ENCODE measurements at regions not wholly inside any gene's neighbourhood (a gene's known extent, or its start where the extent isn't known, plus 50 kb on each side); places are given as distances from the start of the nearest gene placed in this dataset.

DNA sequence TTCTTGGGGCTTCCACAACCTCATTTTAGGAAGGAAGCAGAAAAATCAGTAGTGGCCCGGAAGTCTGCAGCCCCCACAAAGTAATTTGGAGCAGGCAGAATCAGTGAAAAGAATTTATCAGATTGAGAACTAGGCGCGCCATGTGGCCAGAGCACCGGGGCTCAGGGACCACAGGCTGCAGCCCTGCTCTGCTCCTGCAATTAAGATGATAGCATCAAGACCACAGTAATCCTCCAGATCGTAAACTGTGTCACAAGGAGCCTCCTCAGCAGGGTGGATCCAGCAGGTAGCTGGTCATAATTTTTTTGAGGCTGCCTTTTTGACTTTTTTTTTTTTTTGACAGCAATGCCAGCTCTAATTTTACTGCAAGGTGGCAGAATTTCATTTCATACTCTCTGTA lies 209.0 kb upstream of the ZMIZ1 start:
- no peak for DNase-seq (ENCODE audit: low spot score)

DNA sequence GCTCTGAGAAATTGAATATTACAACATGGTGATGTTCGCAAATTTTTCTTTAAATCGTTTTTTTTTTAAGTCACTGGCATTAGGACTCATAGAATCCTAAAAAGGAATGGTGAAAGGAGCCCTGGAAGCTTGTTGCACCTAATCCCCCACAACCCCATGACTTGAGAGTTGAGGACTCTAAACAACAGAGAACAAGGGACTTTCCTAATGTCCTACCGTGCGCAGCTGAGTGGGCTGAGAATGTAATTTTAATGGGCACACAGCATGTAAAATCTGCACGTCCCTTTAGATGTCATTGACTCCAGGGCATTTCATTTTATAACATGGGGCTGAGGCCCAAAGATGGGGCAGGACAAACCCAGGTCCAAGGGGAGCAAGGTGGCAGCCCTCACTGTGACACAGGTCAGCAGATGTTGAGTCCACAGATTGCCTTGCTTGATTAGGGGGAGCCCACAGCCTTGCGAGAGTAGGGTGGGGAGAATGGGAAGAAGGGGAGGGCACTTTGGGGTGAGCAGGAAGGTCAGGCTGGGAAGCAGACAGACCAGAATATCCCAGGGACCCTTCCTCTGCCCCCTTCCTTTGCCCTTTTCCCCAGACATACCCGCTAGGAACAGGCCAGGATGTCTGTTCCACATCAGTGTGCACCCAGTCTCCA lies 208.4 kb upstream of the ZMIZ1 start:
- DNase-seq (ENCODE audit: low spot score) = no peak

DNA sequence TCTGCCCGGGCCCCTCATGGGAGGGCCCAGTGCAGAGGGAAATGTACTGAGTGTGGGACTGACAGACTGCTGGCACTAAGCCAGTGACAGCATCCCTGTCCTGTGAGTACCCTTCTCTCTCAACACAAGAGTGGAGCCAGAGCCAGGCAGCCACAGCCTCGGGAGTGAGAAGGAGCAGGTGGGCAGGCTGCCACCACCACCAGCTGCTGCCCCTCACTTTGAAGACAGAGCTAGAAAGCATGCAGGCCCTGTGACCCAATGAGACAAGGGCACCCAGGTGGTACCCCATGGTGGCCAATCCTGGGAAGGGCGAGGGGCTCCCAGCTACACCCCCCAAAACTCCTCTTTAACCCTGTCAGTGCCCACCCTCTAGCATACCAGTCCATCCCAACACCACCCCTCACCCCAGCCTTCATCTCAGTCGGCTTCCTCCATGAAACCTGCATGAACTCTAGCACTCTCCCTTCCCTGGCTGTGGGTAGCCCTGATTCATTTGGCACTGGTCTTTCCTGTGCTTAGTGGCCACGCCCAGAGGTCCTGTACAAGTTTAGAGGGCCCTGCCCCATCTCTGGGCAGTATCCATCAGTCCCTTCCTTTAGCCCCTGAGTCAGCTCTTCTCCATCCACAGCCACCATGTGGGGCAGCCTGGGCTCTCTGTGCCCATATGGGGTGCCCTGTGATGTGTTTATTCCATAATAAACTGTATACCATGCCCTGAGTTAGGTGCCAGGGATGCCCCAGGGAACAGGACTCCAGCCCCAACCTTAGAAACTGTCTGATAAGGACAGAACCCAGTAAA lies 207.0 kb upstream of the ZMIZ1 start:
- no peak for DNase-seq (ENCODE audit: low spot score)

GRCh38 chr10:78862328-78862640 lies 206.5 kb upstream of the ZMIZ1 start:
- no peak for DNase-seq (ENCODE audit: low spot score)

DNA sequence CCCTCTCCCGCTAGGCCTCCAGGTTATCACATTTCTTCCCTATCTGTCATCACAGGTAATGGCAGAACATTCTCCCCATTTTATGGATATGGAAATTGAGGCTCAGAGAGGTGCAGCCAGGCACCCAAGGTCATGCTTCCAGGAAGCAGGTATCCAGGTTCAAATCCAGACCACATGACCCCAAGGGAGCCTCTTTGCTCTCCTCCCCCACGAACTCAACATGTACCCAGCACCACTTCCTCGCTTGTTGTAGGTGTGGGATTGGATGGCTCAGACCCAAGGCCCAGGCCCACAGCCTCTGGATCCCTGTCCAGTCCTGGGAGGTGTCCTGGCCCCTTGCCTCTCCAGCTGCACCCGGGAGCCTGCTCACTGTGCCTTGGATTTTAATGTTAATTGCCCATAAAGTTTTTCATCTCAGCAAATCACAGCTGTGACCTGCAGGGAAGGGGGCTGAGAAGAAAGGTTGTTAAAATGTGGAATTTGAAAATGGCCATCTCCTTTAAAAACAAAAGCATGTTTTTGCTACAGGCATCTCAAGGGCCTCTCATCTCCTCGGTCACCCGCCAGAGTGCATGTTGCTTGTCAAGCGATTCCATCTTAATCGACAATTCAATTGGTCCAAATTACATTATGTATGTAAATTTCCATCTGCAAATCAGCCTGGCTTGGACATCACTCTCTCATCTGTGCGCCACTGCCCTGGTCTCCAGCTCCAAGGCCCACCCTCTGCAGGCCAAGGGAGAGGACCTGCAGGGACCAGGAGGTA lies 205.4 kb upstream of the ZMIZ1 start:
- DNase-seq (ENCODE audit: low spot score) = no peak

DNA sequence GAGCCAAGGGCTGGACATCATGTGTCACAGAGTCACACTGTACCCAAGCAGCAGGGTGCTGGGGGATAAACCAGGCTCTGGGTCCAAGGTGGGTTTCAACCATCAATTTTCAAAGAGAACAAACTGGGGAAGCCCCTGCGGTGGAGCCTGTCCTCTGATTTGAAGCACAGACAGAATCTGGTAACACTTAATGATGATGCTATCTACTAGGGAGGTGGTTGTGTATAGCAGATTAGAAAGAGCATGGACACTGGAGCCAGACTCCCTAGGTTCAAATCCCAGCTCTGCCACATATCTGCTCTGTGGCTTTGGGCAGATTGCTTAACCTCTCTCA lies 204.9 kb upstream of the ZMIZ1 start:
- no peak for DNase-seq (ENCODE audit: low spot score)

GRCh38 chr10:78864761-78865537 lies 203.8 kb upstream of the ZMIZ1 start:
- no peak for DNase-seq (ENCODE audit: low spot score)

DNA sequence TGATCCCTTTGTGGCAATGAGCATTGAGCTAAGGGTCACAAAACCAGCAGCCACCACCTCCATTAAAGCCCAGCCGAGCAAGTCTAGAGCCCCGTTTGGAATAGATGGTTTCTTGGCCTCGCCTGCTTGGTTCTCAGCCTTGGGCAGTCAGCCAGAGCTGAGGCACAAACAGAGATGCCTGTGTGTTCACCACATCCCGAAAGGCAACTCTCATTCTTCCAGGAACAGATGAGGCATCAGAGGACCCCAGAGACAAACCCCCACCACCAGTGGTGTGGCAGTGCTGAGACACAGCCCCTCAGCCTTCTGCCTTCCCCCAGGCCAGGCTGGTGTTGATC lies 203.3 kb upstream of the ZMIZ1 start:
- no peak for DNase-seq (ENCODE audit: low spot score)

GRCh38 chr10:78865931-78866717 lies 202.6 kb upstream of the ZMIZ1 start:
- DNase-seq (ENCODE audit: low spot score) = no peak

DNA sequence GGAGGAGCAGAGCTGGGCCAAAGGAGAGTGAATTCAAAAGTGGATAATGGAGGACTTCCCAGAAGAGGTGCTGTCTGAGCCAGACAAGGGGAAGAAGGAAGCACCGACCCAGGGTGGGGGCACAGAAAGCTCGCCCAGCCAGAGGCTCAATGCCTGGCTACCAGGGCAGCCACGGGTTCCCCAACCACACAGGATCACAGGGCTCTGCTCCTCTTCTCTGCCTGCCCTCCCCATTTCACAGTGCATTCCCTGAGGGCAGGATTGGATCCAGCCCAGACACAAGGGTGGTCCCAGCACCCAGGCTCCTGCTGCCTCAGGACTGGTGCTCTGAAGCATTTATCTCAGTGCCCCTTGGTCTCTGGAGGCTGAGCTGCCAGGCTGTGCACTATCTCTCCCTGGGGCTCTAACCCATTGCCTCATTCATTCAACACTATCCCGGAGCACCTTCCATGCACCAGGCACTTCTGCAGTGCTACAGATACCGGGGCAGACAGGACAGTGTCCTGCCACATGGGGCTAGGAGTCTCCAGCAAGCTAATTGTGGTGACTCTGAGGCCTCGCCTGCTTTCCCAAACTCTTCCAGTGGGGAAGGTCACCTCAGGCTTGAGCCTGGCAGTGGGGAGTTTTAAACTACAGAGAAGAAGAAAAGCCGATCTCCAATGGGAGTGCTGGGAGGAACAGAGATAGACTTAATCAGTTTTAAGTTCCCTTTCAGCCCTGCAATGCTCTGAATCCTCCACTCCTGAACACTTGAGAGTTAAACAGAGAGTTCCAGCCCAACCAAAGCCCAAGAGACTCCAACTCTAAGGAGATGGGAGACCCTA lies 201.8 kb upstream of the ZMIZ1 start:
- DNase-seq (ENCODE audit: low spot score) = no peak

DNA sequence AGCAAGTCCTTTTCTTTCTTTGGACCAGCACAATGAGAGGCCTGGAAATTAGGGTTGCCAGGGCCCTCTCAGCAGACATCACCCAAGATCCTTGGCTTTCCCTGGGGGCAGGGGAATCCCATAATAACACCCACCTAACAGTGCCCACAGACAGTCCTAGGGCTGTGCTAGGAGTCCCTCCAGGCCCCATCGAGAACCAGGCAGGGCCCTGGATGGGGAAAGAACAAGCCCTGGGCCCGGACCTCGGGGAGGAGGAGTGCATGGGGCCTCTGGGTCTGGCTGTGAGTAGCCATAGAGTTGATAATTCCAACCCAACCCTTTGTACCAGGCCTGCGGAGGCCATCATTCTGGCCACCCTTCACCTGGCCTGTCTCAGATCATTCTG lies 201.2 kb upstream of the ZMIZ1 start:
- no peak for DNase-seq (ENCODE audit: low spot score)

GRCh38 chr10:78868048-78868447 lies 200.7 kb upstream of the ZMIZ1 start:
- DNase-seq (ENCODE audit: low spot score) = no peak

DNA sequence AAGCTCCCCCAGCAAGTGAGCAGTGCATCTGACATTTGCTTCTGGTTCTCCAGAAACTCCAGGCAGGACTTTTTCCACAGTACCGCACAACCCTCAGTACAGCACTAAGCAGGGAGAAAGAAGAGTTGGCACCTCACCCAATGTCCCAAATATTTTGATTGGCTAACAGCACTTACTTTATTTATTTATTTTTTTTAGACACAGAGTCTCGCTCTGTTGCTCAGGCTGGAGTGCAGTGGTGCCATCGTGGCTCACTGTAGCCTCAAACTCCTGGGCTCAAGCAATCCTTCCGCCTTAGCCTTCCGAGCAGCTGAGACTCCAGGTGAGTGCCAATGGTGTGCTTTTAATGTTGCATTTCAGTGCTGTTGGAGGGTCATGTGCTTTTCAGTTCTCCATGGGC lies 200.3 kb upstream of the ZMIZ1 start:
- DNase-seq (ENCODE audit: low spot score) = no peak

DNA sequence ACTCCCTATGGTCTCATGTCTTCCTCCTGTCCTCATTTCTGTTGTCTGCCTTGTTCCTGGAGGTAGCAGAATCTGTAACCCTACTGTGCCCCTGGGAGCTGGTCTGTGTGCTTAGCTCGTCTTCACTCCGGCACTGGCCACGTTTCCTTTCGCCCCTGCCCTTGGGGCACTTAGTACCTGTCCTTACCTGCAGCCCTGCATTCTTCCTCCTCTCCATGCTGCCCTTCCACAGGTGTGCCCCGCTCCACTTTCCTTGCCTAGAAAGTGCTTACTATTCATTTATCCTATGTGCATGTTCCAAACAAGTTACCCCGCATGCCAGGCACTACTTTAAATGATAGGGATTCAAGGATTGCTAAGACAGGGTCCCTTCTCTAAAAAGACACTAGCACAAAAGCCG lies 199.9 kb upstream of the ZMIZ1 start:
- DNase-seq (ENCODE audit: low spot score) = no peak

GRCh38 chr10:78869508-78870454 lies 199.0 kb upstream of the ZMIZ1 start:
- DNase-seq (ENCODE audit: low spot score) = no peak

DNA sequence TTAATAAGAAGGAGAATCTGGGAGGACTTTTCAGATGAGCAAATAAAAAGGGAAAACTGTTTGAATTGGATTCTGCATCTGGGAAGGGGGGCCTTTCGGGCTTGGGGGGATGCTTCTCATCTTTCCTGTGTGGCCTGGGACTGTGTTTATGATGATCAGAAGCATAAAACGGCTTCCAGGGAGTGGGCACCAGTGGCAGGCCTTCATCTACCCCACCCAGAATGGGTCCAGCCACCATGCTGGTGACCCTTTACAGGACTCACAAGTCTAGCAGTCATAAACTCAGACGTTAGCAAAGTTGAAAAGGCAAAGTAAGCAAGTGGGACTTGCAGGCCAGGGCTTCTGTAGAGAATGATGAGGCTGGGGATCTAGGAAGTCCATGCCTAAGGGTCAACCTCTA lies 198.3 kb upstream of the ZMIZ1 start:
- DNase-seq (ENCODE audit: low spot score) = no peak

DNA sequence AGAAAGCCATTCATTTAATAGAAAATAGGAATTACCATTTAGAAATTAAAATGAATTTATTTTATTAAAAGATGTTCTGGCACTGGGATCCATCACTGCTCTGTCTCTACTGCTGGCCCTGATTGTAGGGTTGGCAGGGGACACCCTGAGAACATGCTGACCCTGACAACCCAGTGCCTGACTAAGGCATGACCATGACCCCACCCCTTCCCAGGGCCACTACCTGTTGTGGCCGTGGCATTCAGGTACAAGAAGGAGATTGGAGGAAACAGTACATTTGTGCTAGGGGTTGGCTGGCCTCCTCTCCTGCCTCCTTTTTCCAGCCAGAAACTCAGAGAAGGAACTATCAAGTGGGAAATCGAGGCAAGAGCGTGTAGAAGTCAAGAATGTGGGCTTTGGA lies 197.0 kb upstream of the ZMIZ1 start:
- DNase-seq (ENCODE audit: low spot score) = no peak

DNA sequence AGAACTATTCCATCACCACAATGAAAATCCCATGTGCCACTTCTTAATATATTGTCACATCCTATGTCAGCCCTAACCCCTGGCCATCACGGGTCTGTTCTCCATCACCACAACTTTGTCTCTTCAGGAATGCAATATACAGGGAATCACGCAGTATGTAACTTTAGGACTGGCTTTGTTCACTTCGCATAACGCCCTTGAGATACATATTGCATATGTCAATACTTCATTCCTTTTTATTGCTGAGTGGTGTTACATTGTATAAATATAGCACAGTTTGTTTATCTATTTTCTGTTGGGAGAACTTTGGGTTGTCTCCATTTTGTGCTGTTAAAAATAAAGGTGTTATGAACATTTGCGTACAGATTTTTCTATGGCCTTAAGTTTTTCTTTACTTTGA lies 195.4 kb upstream of the ZMIZ1 start:
- DNase-seq (ENCODE audit: low spot score) = no peak

DNA sequence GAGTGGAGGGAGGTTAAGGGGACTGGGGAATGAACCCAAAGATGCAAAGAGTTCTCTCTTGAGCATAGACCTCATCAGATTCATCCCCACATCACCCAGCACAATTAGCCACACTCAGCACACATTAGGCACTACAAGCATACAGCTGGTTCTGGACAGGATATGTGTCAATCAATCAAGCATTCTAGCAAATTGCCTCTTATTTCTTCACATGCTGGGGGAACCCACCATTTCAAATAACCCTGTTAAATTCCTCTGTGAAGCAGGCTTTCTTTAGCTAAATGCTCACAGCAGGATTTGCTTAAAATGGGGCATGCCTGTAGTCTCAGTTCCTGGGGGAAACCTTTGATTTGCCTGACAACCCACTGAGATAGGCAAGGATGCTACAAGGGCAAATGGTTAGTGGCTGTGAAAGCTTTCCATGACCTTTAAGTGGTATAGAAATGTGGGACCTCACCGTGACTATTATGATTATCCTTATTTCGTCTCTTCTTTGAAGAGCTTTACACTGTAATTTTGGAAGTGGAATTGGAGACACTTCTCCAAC lies 193.4 kb upstream of the ZMIZ1 start:
- DNase-seq (ENCODE audit: low spot score) = no peak

- DNase-seq (ENCODE audit: low spot score) = no peak
Observed at GRCh38 chr10:78875932-78876331, 192.8 kb upstream of the ZMIZ1 start.
